Erythroblast (primary cell): ENCODE measurements at regions not wholly inside any gene's neighbourhood (a gene's known extent, or its start where the extent isn't known, plus 50 kb on each side); places are given as distances from the start of the nearest gene placed in this dataset.

Experiments used
- GATA1 ChIP-seq: IDR thresholded peaks from 2 replicates; pipeline ENCODE4 v1.6.1; 2011; ENCODE audit warnings: low read depth, mild to moderate bottlenecking, control low read depth, low read length, moderate library complexity
- POLR2A ChIP-seq: IDR thresholded peaks from 2 replicates; pipeline ENCODE4 v1.6.1; 2011; ENCODE audit warnings: mild to moderate bottlenecking, low read length

DNA sequence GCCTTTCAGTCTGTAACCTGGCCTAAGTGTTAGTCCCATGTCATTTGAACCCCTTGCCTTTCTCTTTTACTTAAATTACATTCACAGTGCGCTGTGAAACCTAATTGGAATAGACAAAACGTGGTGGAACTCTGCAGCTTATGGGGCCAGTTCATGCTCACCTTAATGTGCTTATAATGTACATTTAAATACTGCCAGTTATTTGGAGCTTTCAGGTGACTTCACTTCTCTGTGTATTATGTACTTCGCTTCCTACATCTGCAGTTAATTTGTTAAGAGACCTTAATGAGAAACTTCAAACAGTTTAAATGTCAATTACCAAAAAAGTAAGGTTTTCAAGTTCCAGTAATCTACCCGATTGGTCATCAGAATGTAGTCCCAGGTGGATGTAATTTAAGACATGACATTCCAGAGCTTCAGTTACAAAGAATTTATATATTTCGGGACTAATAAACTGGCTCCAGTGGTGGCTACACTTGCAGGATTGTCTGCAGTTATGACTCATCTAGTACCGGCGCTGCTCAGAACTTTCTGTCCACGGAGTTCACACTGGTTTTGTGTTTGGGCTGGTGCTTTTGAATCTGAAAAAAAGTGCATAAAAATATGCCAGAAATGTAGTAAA, 125.3 kb downstream of the TM9SF2 start:
- TF ChIP-seq POLR2A (no peak), GATA1 (no peak)
